SU-DHL-6 (cell line): ENCODE measurements at regions not wholly inside any gene's neighbourhood (a gene's known extent, or its start where the extent isn't known, plus 50 kb on each side); places are given as distances from the start of the nearest gene placed in this dataset.

ENCODE experiments used
- H2AFZ ChIP-seq: fragments of 200-600 bp; sonication (generic); 2 replicates; pipeline ENCODE4 v1.6.1; 2014; ENCODE audit warnings: low read depth, mild to moderate bottlenecking, moderate library complexity, mixed read lengths, antibody characterized with exemption, low read length; ENCODE audit not compliant: severe bottlenecking
- H3F3A ChIP-seq: fragments of 200-600 bp; shearing (Covaris generic); 2 replicates; pipeline ENCODE4 v1.6.0; 2016; ENCODE audit warnings: antibody characterized with exemption, mild to moderate bottlenecking; ENCODE audit not compliant: insufficient read depth
- H3K27ac ChIP-seq: fragments of 200-600 bp; sonication (generic); 2 replicates; pipeline ENCODE4 v1.5.1; 2016; ENCODE audit warnings: low read depth, mild to moderate bottlenecking, low read length, moderate library complexity, mixed read lengths
- H3K27me3 ChIP-seq: fragments of 200-600 bp; sonication (generic), shearing (Covaris generic); 2 replicates; pipeline ENCODE4 v1.6.0; 2014; ENCODE audit warnings: mild to moderate bottlenecking, low read length
- H3K36me3 ChIP-seq: fragments of 200-600 bp; sonication (generic); 2 replicates; pipeline ENCODE4 v1.6.1; 2014; ENCODE audit warnings: mild to moderate bottlenecking, low read length, mixed read lengths
- H3K4me2 ChIP-seq: fragments of 300-600, 200-600 bp; shearing (Covaris generic), sonication (generic); 2 replicates; pipeline ENCODE4 v1.6.0; 2014; ENCODE audit warnings: low read length, low read depth, mild to moderate bottlenecking; ENCODE audit not compliant: poor library complexity, severe bottlenecking
- H3K4me3 ChIP-seq: fragments of 200-600 bp; sonication (generic); 2 replicates; pipeline ENCODE4 v1.5.1; 2014; ENCODE audit warnings: antibody characterized with exemption, low read length, mild to moderate bottlenecking, mixed read lengths; ENCODE audit not compliant: insufficient read depth, poor library complexity, severe bottlenecking
- H3K79me2 ChIP-seq: fragments of 200-600 bp; sonication (generic); 2 replicates; pipeline ENCODE4 v1.6.1; 2014; ENCODE audit warnings: mild to moderate bottlenecking, low read length, moderate library complexity; ENCODE audit not compliant: insufficient read depth
- H3K9ac ChIP-seq: fragments of 200-600 bp; sonication (generic); 2 replicates; pipeline ENCODE4 v1.7.0; 2014; ENCODE audit warnings: mild to moderate bottlenecking, low read length
- H3K9me2 ChIP-seq: fragments of 200-600 bp; sonication (generic); replicated peaks from 2 replicates; pipeline ENCODE4 v1.6.1; 2014; ENCODE audit warnings: low read length; ENCODE audit not compliant: insufficient read depth
- H3K9me3 ChIP-seq: fragments of 200-600 bp; sonication (generic); 2 replicates; pipeline ENCODE4 v1.6.1; 2014; ENCODE audit warnings: low read length, mixed read lengths; ENCODE audit not compliant: insufficient read depth
- H4K20me1 ChIP-seq: fragments of 200-600 bp; sonication (generic); 2 replicates; pipeline ENCODE4 v1.6.1; 2014; ENCODE audit warnings: low read depth, mild to moderate bottlenecking, antibody characterized with exemption, low read length, moderate library complexity, mixed read lengths
- EZH2phosphoT487 ChIP-seq: fragments of 200-600 bp; sonication (generic), shearing (Covaris generic); conservative IDR thresholded peaks from 2 replicates; pipeline ENCODE4 v1.6.1; 2018; ENCODE audit warnings: mild to moderate bottlenecking, antibody characterized with exemption, low read length, moderate library complexity, mixed read lengths
- TF ChIP-seq, protein P1 (sequence below): fragments of 200-600 bp; sonication (generic); IDR thresholded peaks from one replicate; pipeline ENCODE4 v1.5.1; 2017; ENCODE audit warnings: antibody characterized with exemption, mild to moderate bottlenecking, low read length, moderate library complexity; ENCODE audit not compliant: insufficient read depth, poor library complexity, severe bottlenecking

DNA sequence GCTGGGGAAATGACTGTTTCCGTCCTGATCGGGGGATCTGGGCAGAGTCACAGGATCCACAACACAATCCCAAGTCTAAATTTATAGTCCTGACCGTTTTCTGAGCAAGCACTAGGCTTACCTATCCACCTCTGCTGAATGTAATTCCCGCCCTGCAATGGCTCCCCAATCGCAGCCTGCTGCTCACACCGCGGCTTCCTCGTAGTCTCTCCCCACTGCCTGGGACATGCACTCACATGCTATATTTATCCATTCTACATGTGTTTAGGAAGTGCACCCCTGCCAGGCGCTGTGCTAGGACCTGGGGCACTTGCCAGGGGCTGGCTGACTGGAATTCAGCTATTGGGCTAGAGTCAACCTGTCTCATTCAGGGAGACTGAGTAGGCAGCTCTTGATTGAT, 246.6 kb upstream of the CSF3R start:
- Histone ChIP-seq H3K9me3 (no peaks in the 10 kb centered on the region), H3K27me3 (no peaks in the 10 kb centered on the region), H3K9me2 (no peaks in the 10 kb centered on the region), H3F3A (no peaks in the 10 kb centered on the region), H3K36me3 (no peaks in the 10 kb centered on the region), H3K9ac (no peak overlapping the region), H3K4me2 (no peak overlapping the region), H3K27ac (no peak overlapping the region), H3K4me3 (no peak overlapping the region), H4K20me1 (no peaks in the 10 kb centered on the region), H2AFZ (no peak overlapping the region), H3K79me2 (no peaks in the 10 kb centered on the region)
- TF ChIP-seq, protein P1, sequence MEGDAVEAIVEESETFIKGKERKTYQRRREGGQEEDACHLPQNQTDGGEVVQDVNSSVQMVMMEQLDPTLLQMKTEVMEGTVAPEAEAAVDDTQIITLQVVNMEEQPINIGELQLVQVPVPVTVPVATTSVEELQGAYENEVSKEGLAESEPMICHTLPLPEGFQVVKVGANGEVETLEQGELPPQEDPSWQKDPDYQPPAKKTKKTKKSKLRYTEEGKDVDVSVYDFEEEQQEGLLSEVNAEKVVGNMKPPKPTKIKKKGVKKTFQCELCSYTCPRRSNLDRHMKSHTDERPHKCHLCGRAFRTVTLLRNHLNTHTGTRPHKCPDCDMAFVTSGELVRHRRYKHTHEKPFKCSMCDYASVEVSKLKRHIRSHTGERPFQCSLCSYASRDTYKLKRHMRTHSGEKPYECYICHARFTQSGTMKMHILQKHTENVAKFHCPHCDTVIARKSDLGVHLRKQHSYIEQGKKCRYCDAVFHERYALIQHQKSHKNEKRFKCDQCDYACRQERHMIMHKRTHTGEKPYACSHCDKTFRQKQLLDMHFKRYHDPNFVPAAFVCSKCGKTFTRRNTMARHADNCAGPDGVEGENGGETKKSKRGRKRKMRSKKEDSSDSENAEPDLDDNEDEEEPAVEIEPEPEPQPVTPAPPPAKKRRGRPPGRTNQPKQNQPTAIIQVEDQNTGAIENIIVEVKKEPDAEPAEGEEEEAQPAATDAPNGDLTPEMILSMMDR: no peak
- TF ChIP-seq EZH2phosphoT487: no peak

DNA sequence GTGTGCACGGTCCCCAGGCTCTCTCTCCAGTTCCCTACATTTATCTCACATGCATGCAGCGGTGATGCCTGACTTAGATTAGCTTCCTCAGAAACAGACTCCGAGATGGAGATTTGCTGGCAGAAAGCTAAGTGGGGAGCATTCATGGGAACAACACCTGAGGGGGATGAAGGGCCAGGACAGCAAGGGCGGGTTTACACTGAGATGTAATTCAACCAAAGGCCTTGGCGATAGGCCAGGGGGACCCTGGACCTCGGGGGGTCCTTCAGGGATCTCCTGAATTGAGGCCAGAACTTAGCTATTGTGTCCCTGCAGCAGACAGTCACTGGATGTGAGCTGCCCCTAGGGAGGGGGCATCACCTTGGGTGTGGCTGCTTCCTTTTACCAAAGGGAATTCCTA, 246.1 kb upstream of the CSF3R start:
- H3K4me2 ChIP-seq: no peak overlapping the region
- no peak overlapping the region for H3K4me3 ChIP-seq

DNA sequence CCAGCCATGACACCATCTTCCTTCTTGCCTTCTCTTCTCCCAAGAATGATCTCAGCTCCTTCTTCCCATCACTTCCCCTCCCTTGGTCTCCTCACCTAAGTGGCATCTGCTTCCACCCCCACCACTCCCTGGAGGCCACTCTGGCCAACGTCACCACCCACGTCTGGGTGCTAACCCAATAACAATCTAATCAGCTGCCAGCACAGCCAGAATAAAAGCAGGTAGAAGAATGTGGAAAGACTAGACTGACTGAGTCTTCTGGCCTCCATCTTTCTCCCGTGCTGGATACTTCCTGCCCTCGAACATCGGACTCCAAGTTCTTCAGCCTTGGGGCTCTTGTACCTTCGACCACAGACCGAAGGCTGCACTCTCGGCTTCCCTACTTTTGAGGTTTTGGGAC, 245.3 kb upstream of the CSF3R start:
- no peaks in the 10 kb centered on the region for H3F3A ChIP-seq
- no peak overlapping the region for H2AFZ ChIP-seq
- H3K9me2 ChIP-seq: no peaks in the 10 kb centered on the region
- H3K4me3 ChIP-seq: no peak overlapping the region
- no peaks in the 10 kb centered on the region for H3K79me2 ChIP-seq
- H4K20me1 ChIP-seq: no peaks in the 10 kb centered on the region
- no peak overlapping the region for H3K4me2 ChIP-seq
- H3K9ac ChIP-seq: no peak overlapping the region
- no peaks in the 10 kb centered on the region for H3K9me3 ChIP-seq
- H3K27ac ChIP-seq: no peak overlapping the region
- TF ChIP-seq, protein P1: no peak
- TF ChIP-seq EZH2phosphoT487: no peak
- no peaks in the 10 kb centered on the region for H3K36me3 ChIP-seq
- no peaks in the 10 kb centered on the region for H3K27me3 ChIP-seq

More for the DNA sequence above, 246.1 kb upstream of the CSF3R start:
- no peak overlapping the region for H3K27ac ChIP-seq
- no peaks in the 10 kb centered on the region for H4K20me1 ChIP-seq
- TF ChIP-seq, protein P1: no peak
- no peak for TF ChIP-seq EZH2phosphoT487
- H3K36me3 ChIP-seq: no peaks in the 10 kb centered on the region
- H3K9ac ChIP-seq: no peak overlapping the region
- H3K9me3 ChIP-seq: no peaks in the 10 kb centered on the region
- H3K27me3 ChIP-seq: no peaks in the 10 kb centered on the region
- no peaks in the 10 kb centered on the region for H3K79me2 ChIP-seq
- H3K9me2 ChIP-seq: no peaks in the 10 kb centered on the region
- H2AFZ ChIP-seq: no peak overlapping the region
- no peaks in the 10 kb centered on the region for H3F3A ChIP-seq
